Gastrocnemius medialis (tissue), 4 donors: ENCODE measurements at regions not wholly inside any gene's neighbourhood (a gene's known extent, or its start where the extent isn't known, plus 50 kb on each side); places are given as distances from the start of the nearest gene placed in this dataset.
"Not testable (repeated sequence)": the region's sequence is repeated elsewhere in the genome, so short reads cannot be mapped to it uniquely, and the experiment has no call there.

Source experiments
- ATAC-seq, 2 donors: fragments of 150-250 bp; one replicate each; pipeline ENCODE4 v1.9.1; 2016
- DNase-seq, 2 donors: peaks; one replicate each; pipeline ENCODE4 v3.0.0-alpha.2; 2019
- H3K27ac ChIP-seq, 4 donors: fragments of 200-600 bp; sonication (generic); 1 replicate in 1 of 4; 2 replicates in 3 of 4; pipeline ENCODE4 v1.5.1; 2016 to 2018; ENCODE audit warnings: mild to moderate bottlenecking in 2 of 4, moderate library complexity in 1 of 4
- H3K27me3 ChIP-seq, 3 donors: fragments of 200-600 bp; sonication (generic) in 2 of 3; 1 replicate in 1 of 3; 2 replicates in 2 of 3; pipeline versions ENCODE4 v1.5.1 to v1.6.0; 2016 to 2019; ENCODE audit warnings: mild to moderate bottlenecking in 1 of 3, moderate library complexity in 1 of 3
- H3K36me3 ChIP-seq, 2 donors: fragments of 200-600 bp; sonication (generic) in 1 of 2; one replicate each; pipeline ENCODE4 v1.5.1; 2017 to 2018
- H3K4me1 ChIP-seq, 2 donors: fragments of 200-600 bp; sonication (generic) in 1 of 2; one replicate each; pipeline ENCODE4 v1.5.1; 2016 to 2017; ENCODE audit warnings: mild to moderate bottlenecking in 2 of 2
- H3K4me3 ChIP-seq, 4 donors: fragments of 200-600 bp; sonication (generic) in 3 of 4; 1 replicate in 1 of 4; 2 replicates in 3 of 4; pipeline ENCODE4 v1.5.1; 2016 to 2019; ENCODE audit warnings: mild to moderate bottlenecking in 2 of 4
- H3K9me3 ChIP-seq, 3 donors: fragments of 200-600 bp; sonication (generic) in 2 of 3; 1 replicate in 1 of 3; 2 replicates in 2 of 3; pipeline ENCODE4 v1.5.1; 2016 to 2019
- POLR2A ChIP-seq, 2 donors: fragments of 450-650 bp; IDR thresholded peaks; one replicate each; pipeline ENCODE4 v1.6.1; 2017; ENCODE audit warnings: antibody characterized with exemption in 2 of 2, mild to moderate bottlenecking in 2 of 2, moderate library complexity in 2 of 2
- in situ Hi-C, 4 donors: fragments of 200-750 bp; cut with MboI; loops; one replicate each; pipeline versions ENCODE4 v1.15.0 to v1.8.0; 2017; ENCODE audit warnings: low sequenced_read_pairs in 4 of 4
- intact Hi-C: fragments of 100-400 bp; cut with DNase I; formaldehyde crosslinking; loops from one replicate; pipeline ENCODE4 v1.15.1; 2023; ENCODE audit warnings: low total_unique reads
- TF ChIP-seq, protein P1 (sequence below), 5 experiments: fragments of 450-650 bp in 3 of 5; fragments of 200-600 bp in 2 of 5; sonication (generic) in 2 of 5; IDR thresholded peaks in 4 of 5; conservative IDR thresholded peaks in 1 of 5; 1 replicate in 4 of 5; 2 replicates in 1 of 5; pipeline ENCODE4 v1.5.1; 2016 to 2019; ENCODE audit warnings: antibody characterized with exemption in 5 of 5, mild to moderate bottlenecking in 3 of 5, moderate library complexity in 3 of 5

DNA sequence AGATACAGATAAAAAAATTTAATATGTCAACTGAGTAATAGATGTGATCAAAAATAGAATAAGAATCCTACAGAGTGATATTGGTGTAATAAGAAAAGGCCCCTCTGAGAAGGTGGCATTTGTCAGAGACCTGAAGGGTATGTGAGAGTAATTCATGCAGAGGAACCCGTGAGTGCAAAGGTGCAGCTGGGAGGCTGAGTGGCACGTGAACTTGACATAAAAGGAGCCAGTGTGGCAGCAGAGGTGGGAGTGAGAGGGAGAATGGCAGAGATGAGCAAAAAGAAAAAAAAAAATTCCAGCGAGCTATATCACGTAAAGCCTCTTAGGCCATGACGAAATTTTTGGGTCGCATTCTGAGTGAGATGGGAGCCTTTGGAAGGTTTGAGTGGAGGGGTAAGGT lies 588.9 kb downstream of the KCTD12 start:
- TF ChIP-seq, protein P1, sequence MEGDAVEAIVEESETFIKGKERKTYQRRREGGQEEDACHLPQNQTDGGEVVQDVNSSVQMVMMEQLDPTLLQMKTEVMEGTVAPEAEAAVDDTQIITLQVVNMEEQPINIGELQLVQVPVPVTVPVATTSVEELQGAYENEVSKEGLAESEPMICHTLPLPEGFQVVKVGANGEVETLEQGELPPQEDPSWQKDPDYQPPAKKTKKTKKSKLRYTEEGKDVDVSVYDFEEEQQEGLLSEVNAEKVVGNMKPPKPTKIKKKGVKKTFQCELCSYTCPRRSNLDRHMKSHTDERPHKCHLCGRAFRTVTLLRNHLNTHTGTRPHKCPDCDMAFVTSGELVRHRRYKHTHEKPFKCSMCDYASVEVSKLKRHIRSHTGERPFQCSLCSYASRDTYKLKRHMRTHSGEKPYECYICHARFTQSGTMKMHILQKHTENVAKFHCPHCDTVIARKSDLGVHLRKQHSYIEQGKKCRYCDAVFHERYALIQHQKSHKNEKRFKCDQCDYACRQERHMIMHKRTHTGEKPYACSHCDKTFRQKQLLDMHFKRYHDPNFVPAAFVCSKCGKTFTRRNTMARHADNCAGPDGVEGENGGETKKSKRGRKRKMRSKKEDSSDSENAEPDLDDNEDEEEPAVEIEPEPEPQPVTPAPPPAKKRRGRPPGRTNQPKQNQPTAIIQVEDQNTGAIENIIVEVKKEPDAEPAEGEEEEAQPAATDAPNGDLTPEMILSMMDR (IDR thresholded peaks at IDR 0.05 in 4 of 5, conservative IDR thresholded peaks at IDR 0.05 in 1 of 5) = no peak
- no peak for TF ChIP-seq POLR2A (IDR thresholded peaks at IDR 0.05)
- Histone ChIP-seq H3K4me1 (peaks cover 5% of the 10 kb centered on the region in 2 donors), H3K27ac (no peak overlapping the region), H3K4me3 (no peak overlapping the region), H3K9me3 (no peaks in the 10 kb centered on the region), H3K36me3 (no peaks in the 10 kb centered on the region), H3K27me3 (no peaks in the 10 kb centered on the region)
- in situ Hi-C loops = no loop called here
- DNase-seq = no peak
- intact Hi-C loops = no loop called here
- no peak for ATAC-seq

DNA sequence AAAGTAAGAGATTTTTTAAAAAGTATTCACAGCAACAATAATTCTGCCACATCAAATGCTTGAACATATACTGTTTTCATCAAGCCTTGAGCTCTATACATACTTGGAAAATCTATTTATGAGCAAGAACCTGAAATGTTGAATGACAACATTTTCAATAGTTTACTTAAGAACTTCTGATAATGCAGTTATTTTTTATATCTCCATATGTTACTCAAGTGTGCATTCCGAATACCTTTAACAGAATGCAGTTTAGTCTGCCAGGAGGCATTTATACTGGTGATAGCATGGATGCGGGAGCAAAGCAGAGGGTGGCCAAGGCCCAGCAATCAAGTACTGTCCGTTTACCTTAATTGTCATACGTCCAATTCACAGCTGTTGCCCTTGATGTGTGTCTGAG lies 589.5 kb downstream of the KCTD12 start:
- in situ Hi-C loops = no loop called here
- DNase-seq (no peak), ATAC-seq (no peak)
- intact Hi-C loops = no loop called here
- TF ChIP-seq, protein P1 (IDR thresholded peaks at IDR 0.05 in 4 of 5, conservative IDR thresholded peaks at IDR 0.05 in 1 of 5) = no peak
- no peak for TF ChIP-seq POLR2A (IDR thresholded peaks at IDR 0.05)
- no peaks in the 10 kb centered on the region for H3K9me3 ChIP-seq
- peaks cover 5% of the 10 kb centered on the region in 2 donors for H3K4me1 ChIP-seq
- H3K27me3 ChIP-seq = no peaks in the 10 kb centered on the region
- no peak overlapping the region for H3K27ac ChIP-seq
- H3K4me3 ChIP-seq = no peak overlapping the region
- no peaks in the 10 kb centered on the region for H3K36me3 ChIP-seq

DNA sequence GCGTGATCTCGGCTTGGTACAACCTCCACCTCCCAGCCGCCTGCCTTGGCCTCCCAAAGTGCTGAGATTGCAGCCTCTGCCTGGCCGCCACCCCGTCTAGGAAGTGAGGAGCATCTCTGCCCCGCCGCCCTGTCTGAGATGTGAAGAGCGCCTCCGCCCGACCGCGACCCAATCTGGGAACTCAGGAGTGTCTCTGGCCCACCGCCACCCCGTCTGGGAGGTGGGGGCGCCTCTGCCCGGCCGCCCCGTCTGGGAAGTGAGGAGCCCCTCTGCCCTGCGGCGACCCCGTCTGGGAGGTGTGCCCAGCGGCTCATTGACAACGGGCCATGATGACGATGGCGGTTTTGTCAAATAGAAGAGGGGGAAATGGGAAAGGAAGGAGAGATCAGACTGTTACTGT lies 591.2 kb downstream of the KCTD12 start:
- H3K36me3 ChIP-seq, intact Hi-C loops, H3K9me3 ChIP-seq, H3K4me3 ChIP-seq, H3K27ac ChIP-seq, H3K27me3 ChIP-seq, ATAC-seq, DNase-seq, H3K4me1 ChIP-seq, in situ Hi-C loops: not testable (repeated sequence)

DNA sequence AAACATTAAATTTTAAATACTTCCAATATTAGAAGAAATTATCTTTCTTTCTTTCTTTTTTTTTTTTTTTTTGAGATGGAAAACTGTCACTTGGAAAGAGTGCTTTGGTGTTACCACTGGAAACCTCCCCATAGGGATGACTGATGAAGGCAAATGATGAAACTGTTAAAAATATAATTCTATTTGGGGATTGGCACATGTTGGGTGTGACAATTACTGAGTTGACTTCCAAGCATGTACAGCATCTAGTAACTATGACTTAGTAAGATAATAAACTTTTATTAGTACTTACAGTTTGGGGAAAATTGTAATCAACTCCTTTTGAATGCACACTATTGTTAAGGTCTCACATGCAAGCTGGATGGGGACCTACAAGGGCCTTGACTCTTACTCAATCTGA lies 592.5 kb downstream of the KCTD12 start:
- intact Hi-C loops (no loop called here), in situ Hi-C loops (no loop called here)
- Histone ChIP-seq H3K4me3 (no peak overlapping the region), H3K27me3 (no peaks in the 10 kb centered on the region), H3K27ac (no peak overlapping the region), H3K36me3 (no peaks in the 10 kb centered on the region), H3K9me3 (no peaks in the 10 kb centered on the region), H3K4me1 (peaks cover 5% of the 10 kb centered on the region in 2 donors)
- TF ChIP-seq, protein P1 (IDR thresholded peaks at IDR 0.05 in 4 of 5, conservative IDR thresholded peaks at IDR 0.05 in 1 of 5) = no peak
- no peak for TF ChIP-seq POLR2A (IDR thresholded peaks at IDR 0.05)
- DNase-seq (no peak), ATAC-seq (no peak)

DNA sequence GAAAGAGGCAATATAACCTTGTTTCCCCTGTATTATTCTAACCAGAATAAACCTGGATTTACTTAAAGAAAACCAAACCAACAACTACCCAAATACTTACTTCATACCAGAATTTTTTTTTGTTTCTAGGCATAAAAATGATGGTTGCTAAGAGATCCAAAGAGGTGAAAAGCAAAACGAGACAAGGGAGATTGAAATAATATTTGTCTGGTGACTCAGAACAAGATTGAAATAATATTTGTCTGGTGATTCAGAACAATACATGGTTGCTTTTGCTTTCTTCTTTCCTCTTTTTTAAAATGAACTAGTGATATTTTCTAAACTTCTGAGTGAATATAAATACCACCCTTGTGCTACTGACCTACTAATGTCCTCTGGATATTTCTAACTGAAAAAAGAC lies 592.9 kb downstream of the KCTD12 start:
- ATAC-seq (no peak), DNase-seq (no peak)
- in situ Hi-C loops (no loop called here), intact Hi-C loops (no loop called here)
- H3K9me3 ChIP-seq = no peaks in the 10 kb centered on the region
- no peak overlapping the region for H3K27ac ChIP-seq
- H3K4me3 ChIP-seq = no peak overlapping the region
- TF ChIP-seq, protein P1 (IDR thresholded peaks at IDR 0.05 in 4 of 5, conservative IDR thresholded peaks at IDR 0.05 in 1 of 5) = no peak
- no peak for TF ChIP-seq POLR2A (IDR thresholded peaks at IDR 0.05)
- H3K27me3 ChIP-seq = no peaks in the 10 kb centered on the region
- H3K36me3 ChIP-seq = no peaks in the 10 kb centered on the region
- H3K4me1 ChIP-seq = peaks cover 5% of the 10 kb centered on the region in 2 donors
